ENCODE measurements at regions not wholly inside any gene's neighbourhood (a gene's known extent, or its start where the extent isn't known, plus 50 kb on each side); places are given as distances from the start of the nearest gene placed in this dataset.
"Not testable (repeated sequence)": the region's sequence is repeated elsewhere in the genome, so short reads cannot be mapped to it uniquely, and the experiment has no call there.

DNA sequence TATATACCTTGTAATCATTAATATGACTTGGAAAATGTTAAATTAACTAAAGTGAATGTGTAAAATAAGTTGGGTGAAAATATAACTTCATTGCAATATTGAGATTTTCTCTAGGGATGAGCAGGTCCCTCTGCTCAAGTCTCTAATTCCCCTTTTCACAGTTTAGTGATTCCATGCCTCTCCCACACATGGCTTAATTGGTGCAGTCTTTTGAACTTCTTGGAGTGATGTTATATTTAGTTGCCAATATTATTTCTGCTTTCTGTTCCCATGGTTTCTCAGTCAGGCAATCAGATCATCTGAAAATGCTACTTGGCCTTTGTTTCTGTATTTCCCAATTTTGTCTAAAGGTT, 233.7 kb upstream of the SPOPL start:
- H3K9me3 ChIP-seq (replicated peaks) = peaks cover 11% of the 10 kb centered on the region
- no peak overlapping the region for H3K4me3 ChIP-seq
- no peaks in the 10 kb centered on the region for H3K27me3 ChIP-seq (ENCODE audit: low read depth)
- no peaks in the 10 kb centered on the region for H3K36me3 ChIP-seq
- no peaks in the 10 kb centered on the region for H3K4me1 ChIP-seq
- no peak overlapping the region for H3K27ac ChIP-seq (replicated peaks)
- intact Hi-C loops (cut with micrococcal nuclease) = no loop called here
- TF ChIP-seq, protein P1, sequence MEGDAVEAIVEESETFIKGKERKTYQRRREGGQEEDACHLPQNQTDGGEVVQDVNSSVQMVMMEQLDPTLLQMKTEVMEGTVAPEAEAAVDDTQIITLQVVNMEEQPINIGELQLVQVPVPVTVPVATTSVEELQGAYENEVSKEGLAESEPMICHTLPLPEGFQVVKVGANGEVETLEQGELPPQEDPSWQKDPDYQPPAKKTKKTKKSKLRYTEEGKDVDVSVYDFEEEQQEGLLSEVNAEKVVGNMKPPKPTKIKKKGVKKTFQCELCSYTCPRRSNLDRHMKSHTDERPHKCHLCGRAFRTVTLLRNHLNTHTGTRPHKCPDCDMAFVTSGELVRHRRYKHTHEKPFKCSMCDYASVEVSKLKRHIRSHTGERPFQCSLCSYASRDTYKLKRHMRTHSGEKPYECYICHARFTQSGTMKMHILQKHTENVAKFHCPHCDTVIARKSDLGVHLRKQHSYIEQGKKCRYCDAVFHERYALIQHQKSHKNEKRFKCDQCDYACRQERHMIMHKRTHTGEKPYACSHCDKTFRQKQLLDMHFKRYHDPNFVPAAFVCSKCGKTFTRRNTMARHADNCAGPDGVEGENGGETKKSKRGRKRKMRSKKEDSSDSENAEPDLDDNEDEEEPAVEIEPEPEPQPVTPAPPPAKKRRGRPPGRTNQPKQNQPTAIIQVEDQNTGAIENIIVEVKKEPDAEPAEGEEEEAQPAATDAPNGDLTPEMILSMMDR (IDR thresholded peaks at IDR 0.05; ENCODE audit: borderline replicate concordance) = no peak
- DNase-seq = no peak

DNA sequence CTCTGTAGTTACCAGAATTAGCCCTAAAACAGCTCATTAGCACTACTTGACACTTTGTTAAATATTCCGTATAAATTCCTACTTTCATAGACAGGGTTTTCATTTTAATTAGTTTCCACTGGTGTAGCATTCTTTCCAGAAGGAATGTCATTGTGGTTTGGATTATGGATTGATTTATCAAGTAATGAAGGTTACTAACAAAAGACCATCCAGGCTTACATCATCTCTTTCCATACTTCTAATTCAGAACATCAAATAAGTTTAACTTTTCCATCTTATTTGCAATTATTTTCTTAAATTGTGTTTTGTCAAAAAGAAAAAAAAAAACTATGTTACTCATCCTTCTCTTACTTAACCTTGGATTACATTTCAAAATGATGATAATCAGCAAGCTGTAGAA, 231.8 kb upstream of the SPOPL start:
- TF ChIP-seq, protein P1 (IDR thresholded peaks at IDR 0.05; ENCODE audit: borderline replicate concordance) = no peak
- intact Hi-C loops (cut with micrococcal nuclease) = no loop called here
- Histone ChIP-seq H3K4me1 (no peaks in the 10 kb centered on the region), H3K27ac (replicated peaks) (no peak overlapping the region), H3K9me3 (replicated peaks) (no peaks in the 10 kb centered on the region), H3K36me3 (no peaks in the 10 kb centered on the region), H3K4me3 (no peak overlapping the region), H3K27me3 (ENCODE audit: low read depth) (no peaks in the 10 kb centered on the region)
- DNase-seq = no peak

DNA sequence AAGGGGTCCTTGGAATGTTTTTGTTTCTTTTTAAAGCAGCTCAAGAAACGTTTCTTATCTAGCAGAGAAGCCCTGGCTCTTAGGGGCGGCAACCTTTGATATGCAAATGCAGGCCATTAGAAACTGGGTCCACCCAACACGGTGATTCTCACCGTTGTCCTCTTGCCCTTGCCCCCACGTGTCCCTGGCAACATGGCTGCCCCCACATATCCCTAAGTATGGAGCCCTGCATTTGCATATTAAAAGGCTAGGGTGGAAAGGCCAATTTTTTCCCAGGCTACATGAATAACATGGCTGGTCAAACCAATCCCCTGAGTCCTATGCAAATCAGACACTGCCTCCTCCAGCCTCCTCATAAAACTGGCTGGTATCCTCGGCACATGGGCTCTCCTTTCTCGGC, 230.1 kb upstream of the SPOPL start:
- Histone ChIP-seq H3K4me3 (no peak overlapping the region), H3K27me3 (ENCODE audit: low read depth) (no peaks in the 10 kb centered on the region), H3K4me1 (no peaks in the 10 kb centered on the region), H3K9me3 (replicated peaks) (no peaks in the 10 kb centered on the region), H3K27ac (replicated peaks) (no peak overlapping the region), H3K36me3 (no peaks in the 10 kb centered on the region)
- DNase-seq = no peak
- TF ChIP-seq, protein P1 (IDR thresholded peaks at IDR 0.05; ENCODE audit: borderline replicate concordance) = no peak
- intact Hi-C loops (cut with micrococcal nuclease) = no loop called here

DNA sequence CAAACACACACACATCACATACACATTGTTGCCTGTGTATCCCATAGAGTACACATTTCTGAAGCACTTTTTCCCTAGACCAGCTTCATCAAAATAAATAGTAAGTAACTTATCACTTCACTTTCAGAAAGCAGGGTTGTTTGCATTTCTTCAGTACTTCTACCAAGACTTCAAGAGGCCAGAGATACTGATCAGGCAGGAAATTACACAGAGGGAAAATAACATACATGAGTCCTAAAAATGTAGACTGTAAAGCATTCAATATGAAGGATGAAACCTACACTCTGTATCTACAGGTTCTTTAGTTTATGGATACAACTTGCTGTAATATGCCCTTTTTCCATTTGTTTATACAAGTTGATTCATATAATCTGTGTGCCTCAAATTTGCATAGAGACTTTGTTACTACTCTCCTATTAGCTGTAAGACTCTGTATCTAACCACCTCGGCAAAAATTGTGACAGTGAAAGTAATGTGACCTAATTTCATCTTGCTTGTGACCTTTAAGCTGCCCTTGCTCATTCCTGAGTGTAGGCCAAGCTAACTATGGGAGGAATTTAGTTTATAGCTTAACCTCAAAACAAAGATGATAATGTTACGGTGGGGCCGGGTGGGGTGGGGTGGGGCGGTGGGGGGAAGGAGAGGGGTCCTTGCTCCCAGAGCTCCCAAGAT, 228.9 kb upstream of the SPOPL start:
- Histone ChIP-seq H3K27me3 (ENCODE audit: low read depth) (no peaks in the 10 kb centered on the region), H3K4me1 (no peaks in the 10 kb centered on the region), H3K4me3 (no peak overlapping the region), H3K27ac (replicated peaks) (no peak overlapping the region), H3K36me3 (no peaks in the 10 kb centered on the region), H3K9me3 (replicated peaks) (no peaks in the 10 kb centered on the region)
- DNase-seq = no peak
- intact Hi-C loops (cut with micrococcal nuclease) = no loop called here
- TF ChIP-seq, protein P1 (IDR thresholded peaks at IDR 0.05; ENCODE audit: borderline replicate concordance) = no peak

DNA sequence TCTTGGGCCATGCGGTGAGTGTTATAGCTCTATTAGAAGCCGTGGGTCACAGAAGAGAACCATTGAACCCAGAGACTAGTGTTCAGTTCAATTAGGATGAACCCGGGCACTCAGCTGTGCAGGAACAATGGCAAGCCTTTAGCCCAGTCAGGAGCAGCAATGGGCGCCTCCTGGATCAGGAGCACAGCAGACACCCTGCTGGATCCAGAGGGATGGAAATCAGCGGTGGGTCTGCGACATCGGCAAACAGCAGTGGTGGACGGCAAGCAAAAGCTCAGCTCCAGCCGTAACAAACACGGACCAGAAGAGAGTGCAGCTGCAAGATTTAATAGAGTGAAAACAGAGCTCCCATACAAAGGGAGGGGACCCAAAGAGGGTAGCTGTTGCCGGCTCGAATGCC, 228.3 kb upstream of the SPOPL start:
- intact Hi-C loops (cut with micrococcal nuclease); H3K27me3 ChIP-seq (ENCODE audit: low read depth); H3K9me3 ChIP-seq (replicated peaks); H3K36me3 ChIP-seq; H3K4me1 ChIP-seq; H3K27ac ChIP-seq (replicated peaks); DNase-seq; H3K4me3 ChIP-seq: not testable (repeated sequence)

DNA sequence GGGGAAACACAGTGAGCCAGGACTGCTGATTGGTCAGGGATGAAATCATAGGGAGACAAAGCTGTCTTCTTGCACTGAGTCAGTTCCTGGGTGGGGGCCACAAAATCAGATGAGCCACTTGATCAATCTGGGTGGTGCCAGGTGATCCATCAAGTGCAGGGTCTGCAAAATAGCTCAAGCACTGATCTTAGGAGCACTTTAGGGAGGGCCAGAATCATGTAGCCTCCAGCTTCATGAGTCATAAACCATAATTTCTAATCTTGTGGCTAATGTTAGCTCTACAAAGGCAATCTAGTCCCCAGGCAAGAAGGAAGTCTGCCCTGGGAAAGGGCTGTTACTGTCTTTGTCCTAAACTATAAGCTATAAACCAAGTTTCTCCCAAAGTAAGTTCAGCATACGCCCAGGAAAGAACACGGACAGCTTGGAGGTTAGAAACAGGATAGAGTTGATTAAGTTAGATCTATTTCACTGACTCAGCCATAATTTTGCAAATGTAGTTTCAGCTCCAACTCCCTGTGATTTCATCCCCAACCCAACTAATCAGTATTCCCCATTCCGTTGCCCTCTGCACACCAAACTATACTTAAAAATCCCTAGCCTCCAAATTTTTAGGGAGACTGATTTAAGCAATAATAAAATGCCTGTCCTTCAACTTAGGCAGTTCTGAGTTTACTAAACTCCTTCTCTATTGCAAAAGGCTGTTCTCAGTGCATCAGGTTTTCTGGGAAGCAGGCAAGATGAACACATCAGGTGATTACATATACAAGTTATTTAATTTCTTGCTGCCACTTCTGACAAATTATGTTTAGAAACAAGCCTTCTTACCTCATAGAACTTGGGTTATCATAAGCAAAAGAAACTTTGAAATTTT, 226.9 kb upstream of the SPOPL start:
- Histone ChIP-seq H3K4me3 (no peak overlapping the region), H3K9me3 (replicated peaks) (no peaks in the 10 kb centered on the region), H3K27ac (replicated peaks) (no peak overlapping the region), H3K27me3 (ENCODE audit: low read depth) (no peaks in the 10 kb centered on the region), H3K36me3 (no peaks in the 10 kb centered on the region), H3K4me1 (no peaks in the 10 kb centered on the region)
- no peak for DNase-seq
- TF ChIP-seq, protein P1 (IDR thresholded peaks at IDR 0.05; ENCODE audit: borderline replicate concordance) = no peak
- intact Hi-C loops (cut with micrococcal nuclease) = no loop called here

Data from left ventricle myocardium inferior (tissue), 1 donor.